ENCODE measurements at regions not wholly inside any gene's neighbourhood (a gene's known extent, or its start where the extent isn't known, plus 50 kb on each side); places are given as distances from the start of the nearest gene placed in this dataset.

DNA sequence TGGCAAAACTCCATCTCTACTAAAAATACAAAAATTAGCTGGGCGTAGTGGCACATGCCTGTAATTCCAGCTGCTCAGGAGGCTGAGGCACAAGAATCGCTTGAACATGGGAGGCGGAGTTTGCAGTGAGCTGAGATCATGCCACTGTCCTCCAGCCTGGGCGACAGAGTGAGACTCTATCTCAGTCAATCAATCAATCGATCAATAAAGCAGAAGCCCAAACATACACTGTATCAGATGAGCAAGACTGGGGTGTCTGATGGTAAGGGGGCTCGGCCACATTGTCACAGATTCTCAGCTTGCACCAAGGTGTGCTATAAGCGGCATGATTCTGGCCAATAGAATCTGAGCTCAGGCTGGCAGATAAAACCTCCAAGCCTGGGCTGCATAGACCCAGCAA is 261.1 kb downstream of the BUD13 start:
- Histone ChIP-seq H3K9me3 (no peaks in the 10 kb centered on the region), H3K4me3 (no peak overlapping the region), H3K27ac (no peak overlapping the region), H3K4me1 (no peaks in the 10 kb centered on the region), H3K36me3 (no peaks in the 10 kb centered on the region), H3K27me3 (no peaks in the 10 kb centered on the region)
- DNase-seq: peak in 1 of 3 donors; percentile 1
- no peak for TF ChIP-seq POLR2A (IDR thresholded peaks at IDR 0.05)
- TF ChIP-seq, protein P1, sequence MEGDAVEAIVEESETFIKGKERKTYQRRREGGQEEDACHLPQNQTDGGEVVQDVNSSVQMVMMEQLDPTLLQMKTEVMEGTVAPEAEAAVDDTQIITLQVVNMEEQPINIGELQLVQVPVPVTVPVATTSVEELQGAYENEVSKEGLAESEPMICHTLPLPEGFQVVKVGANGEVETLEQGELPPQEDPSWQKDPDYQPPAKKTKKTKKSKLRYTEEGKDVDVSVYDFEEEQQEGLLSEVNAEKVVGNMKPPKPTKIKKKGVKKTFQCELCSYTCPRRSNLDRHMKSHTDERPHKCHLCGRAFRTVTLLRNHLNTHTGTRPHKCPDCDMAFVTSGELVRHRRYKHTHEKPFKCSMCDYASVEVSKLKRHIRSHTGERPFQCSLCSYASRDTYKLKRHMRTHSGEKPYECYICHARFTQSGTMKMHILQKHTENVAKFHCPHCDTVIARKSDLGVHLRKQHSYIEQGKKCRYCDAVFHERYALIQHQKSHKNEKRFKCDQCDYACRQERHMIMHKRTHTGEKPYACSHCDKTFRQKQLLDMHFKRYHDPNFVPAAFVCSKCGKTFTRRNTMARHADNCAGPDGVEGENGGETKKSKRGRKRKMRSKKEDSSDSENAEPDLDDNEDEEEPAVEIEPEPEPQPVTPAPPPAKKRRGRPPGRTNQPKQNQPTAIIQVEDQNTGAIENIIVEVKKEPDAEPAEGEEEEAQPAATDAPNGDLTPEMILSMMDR (IDR thresholded peaks at IDR 0.05): no peak

DNA sequence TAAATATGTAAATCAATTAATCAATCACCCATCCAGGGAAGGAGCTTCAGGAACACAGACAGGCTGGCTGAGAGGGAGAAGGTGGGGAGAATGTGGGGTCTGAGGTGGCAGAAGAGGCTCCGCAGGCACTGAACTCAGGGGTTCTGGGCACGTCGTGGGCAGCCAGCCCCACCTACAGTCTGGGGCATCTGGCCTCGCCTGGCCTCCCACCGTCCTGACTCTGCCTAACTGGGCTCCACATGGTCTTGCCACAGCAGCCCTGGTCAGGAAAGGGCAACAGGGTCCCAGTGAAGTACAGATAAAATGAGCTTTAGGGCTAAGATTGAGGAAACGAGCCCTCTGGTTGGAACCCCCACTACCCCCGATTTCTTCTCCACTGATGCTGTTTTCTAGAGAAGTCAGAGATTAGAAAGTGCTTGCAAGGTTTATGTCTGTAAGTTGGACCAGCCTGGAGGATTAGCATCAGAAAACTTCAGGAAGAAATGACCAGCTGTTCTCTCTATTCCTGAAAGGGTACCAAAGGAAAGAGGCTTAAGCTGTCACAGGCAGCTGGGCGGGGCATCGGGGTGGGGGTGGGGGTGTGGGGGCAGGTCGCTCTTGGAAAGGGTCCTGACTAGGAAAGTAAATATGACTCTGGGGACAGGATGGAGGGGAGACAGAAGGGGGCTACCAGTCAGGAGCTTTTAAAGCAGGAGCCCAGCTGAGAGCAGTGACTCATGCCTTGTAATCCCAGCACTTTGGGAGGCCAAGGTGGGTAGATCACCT is 261.7 kb downstream of the BUD13 start:
- Histone ChIP-seq H3K27me3 (no peaks in the 10 kb centered on the region), H3K36me3 (no peaks in the 10 kb centered on the region), H3K4me3 (no peak overlapping the region), H3K27ac (no peak overlapping the region), H3K9me3 (no peaks in the 10 kb centered on the region), H3K4me1 (no peaks in the 10 kb centered on the region)
- peak in 1 of 3 donors; percentile 21 for DNase-seq
- TF ChIP-seq, protein P1 (IDR thresholded peaks at IDR 0.05): no peak
- TF ChIP-seq POLR2A (IDR thresholded peaks at IDR 0.05): no peak

DNA sequence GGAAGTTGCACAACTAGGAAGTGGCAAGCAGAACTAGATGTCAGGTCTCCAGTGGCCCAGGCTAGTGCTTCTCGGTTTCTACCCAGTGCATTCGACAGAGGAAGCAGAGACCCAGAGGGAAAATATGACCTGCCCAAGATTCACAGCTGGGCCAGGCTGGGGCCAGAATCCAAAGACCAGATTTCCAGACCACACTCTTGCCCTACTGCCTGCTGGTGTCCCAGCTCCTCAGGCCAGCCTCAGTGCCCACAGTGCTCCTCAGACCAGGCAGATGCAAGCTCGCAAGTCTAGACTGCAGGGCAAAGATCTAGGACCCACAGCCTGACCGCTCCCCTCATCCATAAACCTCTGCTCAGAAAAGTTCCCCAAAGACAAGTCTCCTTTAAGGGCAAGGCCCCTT is 262.6 kb downstream of the BUD13 start:
- no peaks in the 10 kb centered on the region for H3K9me3 ChIP-seq
- H3K27ac ChIP-seq: no peak overlapping the region
- peak in 1 of 3 donors; percentile 11 for DNase-seq
- no peak for TF ChIP-seq POLR2A (IDR thresholded peaks at IDR 0.05)
- TF ChIP-seq, protein P1 (IDR thresholded peaks at IDR 0.05): no peak
- H3K36me3 ChIP-seq: no peaks in the 10 kb centered on the region
- H3K4me3 ChIP-seq: no peak overlapping the region
- no peaks in the 10 kb centered on the region for H3K27me3 ChIP-seq
- H3K4me1 ChIP-seq: no peaks in the 10 kb centered on the region

DNA sequence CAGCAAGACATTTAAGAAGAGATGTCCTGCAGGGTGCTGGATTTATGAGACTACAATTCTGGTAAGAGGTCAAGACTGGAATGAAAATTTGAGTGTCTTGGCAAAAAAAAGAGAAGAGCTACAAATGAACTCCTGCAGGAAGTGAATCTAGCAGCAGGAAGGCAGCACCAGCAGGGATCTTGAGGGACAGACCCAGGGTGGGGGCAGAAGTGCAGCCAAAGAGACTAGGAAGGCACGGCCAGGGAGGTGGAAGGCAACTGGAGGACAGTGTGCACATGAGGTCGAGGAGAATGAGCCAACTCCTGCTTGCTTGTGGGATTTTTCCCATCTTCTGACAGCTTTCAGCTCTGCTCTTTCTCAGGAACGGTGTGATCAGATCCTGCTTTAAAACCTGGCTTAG is 263.2 kb downstream of the BUD13 start:
- Histone ChIP-seq H3K36me3 (no peaks in the 10 kb centered on the region), H3K27me3 (no peaks in the 10 kb centered on the region), H3K27ac (no peak overlapping the region), H3K4me3 (no peak overlapping the region), H3K4me1 (no peaks in the 10 kb centered on the region), H3K9me3 (no peaks in the 10 kb centered on the region)
- DNase-seq: peak in 1 of 3 donors; percentile 10
- TF ChIP-seq POLR2A (IDR thresholded peaks at IDR 0.05): no peak
- TF ChIP-seq, protein P1 (IDR thresholded peaks at IDR 0.05): no peak

DNA sequence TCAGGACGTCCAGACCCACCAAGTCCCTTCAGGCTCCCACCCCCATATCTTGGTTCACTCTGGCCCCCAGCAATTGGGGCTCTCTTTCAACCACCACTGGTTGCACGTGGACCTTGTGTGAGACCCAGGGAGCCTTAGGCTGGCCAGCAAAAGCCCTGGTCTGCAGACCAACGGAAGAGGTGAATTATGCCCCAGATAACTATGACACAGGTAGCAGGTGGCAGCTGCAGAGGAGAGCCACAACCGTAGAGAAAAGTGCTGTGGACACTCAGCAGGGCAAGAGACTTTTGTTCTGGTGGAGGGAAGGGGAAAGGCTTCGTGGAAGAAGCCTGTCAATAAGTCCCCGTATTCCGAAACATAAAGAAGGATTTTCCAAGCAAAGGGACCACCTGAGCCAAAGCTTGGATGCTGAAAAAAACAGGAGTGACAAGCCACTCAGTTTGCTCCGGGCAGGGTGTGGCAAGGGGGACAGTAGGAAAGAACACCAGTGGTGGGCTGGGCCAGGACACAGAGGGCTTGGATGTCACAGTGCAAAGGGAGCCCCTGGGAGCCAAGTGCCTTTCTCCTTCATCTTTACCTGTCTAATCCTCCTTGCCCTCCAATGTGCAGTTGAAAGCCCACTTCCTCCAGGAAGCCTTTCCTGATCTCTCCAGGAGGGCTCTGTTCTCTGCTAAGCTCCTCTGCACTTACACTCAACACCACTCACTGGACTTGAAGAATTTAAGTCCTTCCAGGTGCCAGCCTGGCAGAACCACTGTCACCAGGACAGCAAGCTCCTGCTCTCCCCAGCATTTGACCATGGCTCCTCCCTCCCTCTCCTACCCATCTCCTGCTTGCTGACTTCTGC is 264.7 kb downstream of the BUD13 start:
- H3K9me3 ChIP-seq: no peaks in the 10 kb centered on the region
- H3K36me3 ChIP-seq: no peaks in the 10 kb centered on the region
- H3K4me1 ChIP-seq: no peaks in the 10 kb centered on the region
- no peak overlapping the region for H3K4me3 ChIP-seq
- H3K27ac ChIP-seq: no peak overlapping the region
- peak in 1 of 3 donors; percentile 15 for DNase-seq
- TF ChIP-seq, protein P1 (IDR thresholded peaks at IDR 0.05): no peak
- no peaks in the 10 kb centered on the region for H3K27me3 ChIP-seq
